Activated T-cell treated with anti-CD3 and anti-CD28 coated beads, Interleukin-2, amount 50 U/mL, for 48 hours (primary cell): ENCODE measurements at regions not wholly inside any gene's neighbourhood (a gene's known extent, or its start where the extent isn't known, plus 50 kb on each side); places are given as distances from the start of the nearest gene placed in this dataset.
A peak's percentile ranks its signal among the peaks of the same experiment; 100 is the strongest.

Experiments used
- DNase-seq, 2 experiments: peaks; one replicate each; pipeline ENCODE4 v3.0.0-alpha.2; 2020

DNA sequence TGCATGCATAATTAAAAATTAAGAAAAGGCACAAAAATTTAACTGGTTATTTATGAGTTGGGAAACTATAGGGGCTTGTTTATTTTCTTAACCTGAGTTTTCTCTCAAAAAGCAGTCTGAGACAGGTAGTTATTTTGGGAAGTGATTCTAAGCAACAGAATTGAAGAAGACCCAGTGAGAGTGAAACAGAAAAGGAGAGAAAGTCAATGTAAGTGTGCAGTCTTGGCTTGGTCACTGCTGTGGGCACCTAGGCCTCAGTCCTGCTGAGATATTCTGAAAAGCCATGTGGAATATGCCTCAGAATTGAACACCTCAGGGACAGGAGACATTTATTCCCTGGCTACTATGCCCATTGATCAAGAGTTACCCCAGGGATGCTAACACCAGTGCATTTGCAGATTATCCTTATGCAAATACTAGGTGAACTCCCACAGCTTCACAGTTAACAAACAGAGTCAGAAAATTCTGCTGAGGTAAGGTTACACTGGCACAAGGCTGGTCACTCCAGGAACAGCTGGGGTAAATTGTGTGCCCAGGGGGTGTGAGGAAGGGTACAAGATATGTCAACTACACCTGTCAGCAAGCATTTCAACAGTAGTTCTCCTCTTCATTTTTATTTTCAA is 222.7 kb downstream of the EFHB start:
- DNase-seq, result no peak

DNA sequence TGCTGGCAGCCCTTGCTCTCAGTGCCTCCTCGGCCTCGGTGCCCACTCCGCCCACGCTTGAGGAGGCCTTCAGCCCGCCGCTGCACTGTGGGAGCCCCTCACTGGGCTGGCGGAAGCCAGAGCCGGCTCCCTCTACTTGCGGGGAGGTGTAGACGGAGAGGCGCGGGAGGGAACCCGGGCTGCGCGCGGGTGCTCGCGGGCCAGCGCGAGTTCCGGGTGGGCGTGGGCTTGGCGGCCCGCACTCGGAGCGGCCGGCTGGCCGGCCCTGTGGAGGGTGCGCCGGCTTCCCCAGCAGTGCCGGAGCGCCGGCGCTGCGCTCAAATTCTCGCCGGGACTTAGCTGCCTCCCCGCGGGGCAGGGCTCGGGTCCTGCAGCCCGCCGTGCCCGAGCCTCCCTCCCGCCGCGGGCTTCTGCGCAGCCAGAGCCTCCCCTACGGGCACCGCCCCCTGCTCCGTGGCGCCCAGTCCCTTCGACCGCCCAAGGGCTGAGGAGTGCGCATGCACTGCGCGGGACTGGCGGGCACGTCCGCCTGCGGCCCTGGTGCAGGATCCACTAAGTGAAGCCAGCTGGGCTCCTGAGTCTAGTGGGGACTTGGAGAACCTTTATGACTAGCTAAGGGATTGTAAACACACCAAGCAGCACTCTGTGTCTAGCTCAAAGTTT is 231.5 kb downstream of the EFHB start:
- peak in 1 of 2 experiments; percentile 14 for DNase-seq

DNA sequence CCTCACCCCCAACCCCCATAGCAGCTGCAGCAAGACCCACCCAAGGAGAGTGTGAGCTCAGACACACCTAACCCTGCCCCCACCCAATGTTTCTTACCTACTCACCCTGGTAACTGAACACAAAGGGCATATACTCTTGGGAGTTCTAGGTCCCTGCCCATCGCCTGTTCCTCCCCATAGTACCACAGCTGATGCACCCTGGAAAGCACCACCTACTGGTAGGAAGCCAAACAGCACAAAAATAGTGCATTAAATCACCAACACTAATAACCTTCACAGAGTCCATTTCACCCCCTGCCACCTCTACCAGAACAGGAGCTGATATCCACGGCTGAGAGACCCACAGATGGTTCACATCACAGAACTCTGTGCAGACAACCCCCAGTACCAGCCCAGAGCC is 245.2 kb downstream of the EFHB start:
- no peak for DNase-seq

DNA sequence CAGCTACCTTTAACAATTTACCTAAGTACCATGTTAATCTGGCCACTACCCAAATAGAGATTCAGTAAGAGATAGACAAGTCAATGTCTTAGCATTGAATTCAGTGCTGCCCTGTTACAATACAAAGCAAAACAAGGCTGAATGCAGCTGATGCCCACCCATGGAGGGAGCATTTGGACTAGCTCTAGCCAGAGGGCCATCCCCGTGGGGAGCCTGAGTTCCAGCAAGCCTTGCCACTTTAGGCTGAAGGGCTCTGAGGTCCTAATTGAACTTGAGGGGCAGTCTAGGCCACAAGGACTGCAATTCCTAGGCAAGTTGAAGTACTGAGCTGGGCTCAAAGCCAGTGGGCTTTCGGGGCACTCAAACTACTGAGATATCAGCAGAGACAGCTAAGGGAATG is 265.9 kb downstream of the EFHB start:
- DNase-seq, result no peak

DNA sequence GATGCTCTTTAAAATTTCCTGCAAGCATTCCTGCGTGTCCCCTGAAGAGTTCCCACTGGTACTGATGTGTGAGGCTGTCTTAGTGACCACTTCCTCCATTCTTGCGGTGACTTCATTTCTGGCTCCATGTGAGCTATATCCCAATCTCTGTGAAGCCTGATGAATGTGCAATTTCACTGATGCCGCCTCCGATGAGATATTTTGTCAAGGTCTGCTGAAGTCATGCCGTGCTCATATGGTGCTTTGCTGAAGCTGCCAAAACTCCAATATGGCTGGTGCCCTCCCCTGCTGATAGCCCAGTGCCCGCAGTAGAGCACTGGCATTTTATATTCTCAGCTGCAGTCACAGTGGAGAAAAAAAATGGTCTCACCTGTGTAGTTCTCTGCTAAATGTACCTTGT is 271.5 kb downstream of the EFHB start:
- DNase-seq, result no peak

DNA sequence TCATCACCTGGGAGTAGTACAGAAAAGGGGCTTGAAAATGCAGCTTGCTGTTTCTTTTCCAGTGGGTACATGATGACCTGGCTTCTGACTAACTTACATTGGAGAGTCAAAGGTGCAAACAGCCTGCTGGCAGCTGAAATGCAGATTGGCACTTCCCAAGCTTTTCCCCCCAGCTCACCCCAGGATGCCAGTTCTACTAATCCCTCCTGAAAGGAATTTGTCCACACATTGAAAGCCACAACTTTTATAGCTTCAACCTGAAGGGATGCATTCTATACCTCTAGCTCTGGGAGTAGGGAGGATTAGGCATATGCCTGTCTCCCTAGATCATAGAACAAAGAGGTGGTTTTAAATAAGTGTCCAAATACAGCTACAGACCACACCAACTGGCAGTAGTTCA is 281.7 kb downstream of the EFHB start:
- DNase-seq, result no peak

DNA sequence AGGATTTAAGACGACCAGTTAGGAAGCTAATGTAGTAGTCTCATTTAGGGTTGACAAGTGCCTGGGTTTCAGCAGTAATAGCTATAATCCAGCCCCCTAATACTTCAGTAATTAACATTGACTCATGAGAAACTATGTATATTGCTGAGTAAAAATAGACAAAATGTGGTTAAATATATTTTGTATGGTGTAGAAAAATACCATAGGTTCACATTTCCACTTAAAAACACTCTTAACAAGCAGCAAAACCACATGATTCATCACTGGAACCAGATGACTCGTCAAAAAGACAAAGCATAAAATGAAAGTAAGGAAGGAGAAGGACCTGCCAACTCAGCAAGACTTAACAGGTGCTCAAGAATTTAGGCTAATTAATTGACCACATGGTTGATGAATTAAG is 288.9 kb downstream of the EFHB start:
- DNase-seq, result no peak

DNA sequence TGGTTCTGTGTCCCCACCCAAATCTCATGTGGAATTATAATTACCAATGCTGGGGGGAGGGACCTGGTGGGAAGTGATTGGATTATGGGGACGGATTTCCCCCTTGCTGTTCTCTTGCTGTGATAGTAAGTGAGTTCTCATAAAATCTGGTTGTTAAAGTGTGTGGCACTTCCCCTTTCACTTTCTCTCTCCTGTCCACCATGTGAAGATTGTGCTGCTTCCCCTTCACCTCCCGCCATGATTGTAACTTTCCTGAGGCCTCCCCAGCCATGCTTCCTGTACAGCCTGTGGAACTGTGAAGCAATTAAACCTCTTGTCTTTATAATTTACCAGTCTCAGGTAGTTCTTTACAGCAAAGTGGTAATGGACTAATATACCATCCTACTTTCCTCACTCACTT is 289.6 kb downstream of the EFHB start:
- no peak for DNase-seq

DNA sequence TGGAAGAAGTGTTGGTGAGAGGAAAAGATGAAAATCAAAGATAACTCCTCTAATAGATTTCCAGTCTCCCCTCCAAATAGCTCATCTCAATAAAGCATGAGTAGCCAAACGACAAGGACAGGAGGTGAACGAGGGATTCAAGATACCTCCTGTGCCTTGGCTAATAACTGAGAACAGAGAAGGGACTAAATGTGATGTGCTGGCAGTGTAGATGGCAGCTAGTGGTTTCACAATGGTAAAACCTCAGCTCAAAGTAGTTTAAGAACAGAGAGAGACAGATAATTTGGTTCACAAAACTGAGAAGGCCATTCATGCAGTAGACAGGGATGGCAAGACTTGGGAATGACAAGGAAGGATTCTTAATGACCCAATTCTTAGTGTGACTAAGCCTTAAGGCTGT is 292.6 kb downstream of the EFHB start:
- DNase-seq, result no peak

DNA sequence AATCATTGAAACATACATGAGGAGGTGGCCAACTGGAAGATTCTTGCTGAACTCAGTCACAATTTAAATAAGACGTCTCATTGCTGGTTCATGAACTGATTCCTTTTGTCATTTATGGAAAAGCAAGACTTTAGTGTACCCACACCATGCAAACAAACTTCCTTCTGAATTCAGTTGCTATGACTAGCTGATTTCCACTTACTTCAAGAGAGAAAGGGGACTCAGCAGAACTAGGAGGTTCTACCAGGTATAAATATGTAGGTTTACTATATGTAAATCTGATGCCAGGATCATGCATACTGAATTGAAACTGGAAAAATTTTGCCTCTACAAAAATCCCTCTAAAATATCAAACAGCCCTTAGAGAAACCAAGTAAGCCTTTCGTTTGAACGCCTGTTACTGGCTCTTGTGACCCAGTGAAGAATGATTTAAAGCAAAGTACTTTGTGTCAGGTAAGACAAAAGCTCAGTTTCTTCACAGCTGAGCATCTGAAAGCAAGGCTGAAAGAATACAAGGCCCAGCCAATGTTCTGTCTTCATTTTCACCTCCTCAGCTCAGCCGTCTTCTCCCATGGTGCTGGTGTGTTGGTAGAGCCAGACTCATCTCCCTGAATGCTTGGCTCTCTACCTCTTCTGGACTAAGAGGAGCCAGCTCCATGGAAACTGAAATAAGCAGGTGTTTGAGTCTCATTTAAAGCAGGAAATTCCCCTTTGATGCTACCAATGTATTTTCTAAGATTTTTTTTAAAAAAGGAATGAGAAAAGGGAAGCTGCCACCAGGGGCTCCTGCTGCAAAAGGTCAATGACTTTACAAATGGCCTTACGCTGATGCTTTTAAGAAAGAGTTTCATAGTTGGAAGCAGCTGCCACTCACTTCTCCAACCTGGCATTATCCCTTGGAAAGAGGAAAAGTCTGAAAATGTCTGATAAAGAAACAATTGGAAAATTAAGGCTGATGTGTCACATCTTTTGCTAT is 301.6 kb downstream of the EFHB start:
- no peak for DNase-seq

DNA sequence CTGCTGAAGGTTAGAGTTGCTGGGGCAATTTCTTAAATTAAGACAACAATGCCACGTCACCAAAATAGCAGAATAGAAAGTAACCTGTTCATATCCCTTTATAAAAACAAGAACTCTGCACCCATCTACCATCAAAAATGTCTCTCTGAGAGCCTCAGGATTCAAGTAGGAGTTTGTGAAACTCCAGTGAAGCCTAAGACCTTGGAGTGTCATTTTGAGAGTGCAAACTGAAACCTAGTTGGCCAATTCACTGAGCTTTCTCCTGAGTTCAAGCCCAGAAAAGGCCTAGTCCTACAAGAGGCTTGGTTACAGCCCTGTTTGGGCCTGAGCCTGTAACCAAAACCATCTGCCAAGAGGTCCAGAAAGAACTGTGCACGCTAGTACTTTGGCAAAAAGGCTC is 335.1 kb downstream of the EFHB start:
- DNase-seq, result no peak

DNA sequence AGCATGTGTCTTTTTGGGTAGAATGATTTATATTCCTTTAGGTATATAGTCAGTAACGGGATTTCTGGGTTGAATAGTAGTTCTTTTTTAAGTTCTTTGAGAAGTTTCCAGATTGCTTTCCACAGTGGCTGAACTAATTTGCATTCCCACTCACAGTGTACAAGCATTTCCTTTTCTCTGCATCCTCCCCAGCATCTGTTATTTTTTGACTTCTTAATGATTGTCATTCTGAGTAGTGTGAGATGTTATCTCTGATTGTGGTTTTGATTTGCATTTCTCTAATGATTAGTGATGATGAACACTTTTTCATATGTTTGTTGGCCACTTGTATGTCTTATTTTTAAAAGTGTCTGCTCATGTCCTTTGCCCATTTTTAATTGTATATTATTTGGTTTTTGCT is 337.6 kb downstream of the EFHB start:
- no peak for DNase-seq

DNA sequence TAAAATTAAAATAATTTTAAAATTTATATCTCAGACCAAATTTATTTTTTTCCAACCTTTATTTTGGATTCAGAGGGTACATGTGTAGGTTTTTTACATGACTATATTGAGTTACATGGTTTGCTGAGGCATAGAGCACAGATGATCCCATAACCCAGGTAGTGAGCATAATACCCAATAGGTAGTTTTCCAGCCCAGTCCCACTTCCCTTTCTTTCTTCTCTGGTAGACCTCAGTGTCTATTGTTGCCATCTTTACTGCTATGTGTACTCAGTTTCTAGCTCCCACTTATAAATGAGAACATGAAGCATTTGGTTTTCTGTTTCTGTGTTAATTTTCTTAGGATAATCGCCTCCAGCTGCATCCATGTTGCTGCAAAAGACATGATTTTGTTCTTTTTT is 338.1 kb downstream of the EFHB start:
- DNase-seq, result no peak
